Endothelial cell (in vitro differentiated cells): ENCODE measurements at regions not wholly inside any gene's neighbourhood (a gene's known extent, or its start where the extent isn't known, plus 50 kb on each side); places are given as distances from the start of the nearest gene placed in this dataset.

Experiments used
- DNase-seq: peaks from one replicate; pipeline ENCODE4 v3.0.0; 2021; ENCODE audit warnings: low spot score
- H3K27ac Mint-ChIP-seq: one replicate; pipeline ENCODE4 v1.8.0; 2021; ENCODE audit warnings: mixed read lengths, inconsistent platforms; ENCODE audit not compliant: unreplicated experiment
- H3K27me3 Mint-ChIP-seq: one replicate; pipeline ENCODE4 v1.8.0; 2021; ENCODE audit warnings: mild to moderate bottlenecking, moderate library complexity, mixed read lengths, inconsistent platforms; ENCODE audit not compliant: unreplicated experiment
- H3K36me3 Mint-ChIP-seq: one replicate; pipeline ENCODE4 v1.8.0; 2021; ENCODE audit warnings: mild to moderate bottlenecking, low read depth, mixed read lengths, inconsistent platforms; ENCODE audit not compliant: unreplicated experiment
- H3K4me1 Mint-ChIP-seq: one replicate; pipeline ENCODE4 v1.8.0; 2021; ENCODE audit warnings: mild to moderate bottlenecking, mixed read lengths, inconsistent platforms; ENCODE audit not compliant: unreplicated experiment
- H3K4me3 Mint-ChIP-seq: one replicate; pipeline ENCODE4 v1.8.0; 2021; ENCODE audit warnings: mild to moderate bottlenecking, mixed read lengths, inconsistent platforms; ENCODE audit not compliant: unreplicated experiment
- H3K9me3 Mint-ChIP-seq: one replicate; pipeline ENCODE4 v1.8.0; 2021; ENCODE audit warnings: mixed read lengths, inconsistent platforms; ENCODE audit not compliant: unreplicated experiment
- CTCF ChIP-seq: fragments of 200-600 bp; sonication (generic); IDR thresholded peaks from one replicate; pipeline ENCODE4 v1.5.0; 2021; ENCODE audit warnings: antibody characterized with exemption; ENCODE audit not compliant: unreplicated experiment

- H3K4me1 Mint-ChIP-seq: no peaks in the 10 kb centered on the region
- no peak for DNase-seq
- no peak for TF ChIP-seq CTCF
- H3K4me3 Mint-ChIP-seq: no peak overlapping the region
- H3K27ac Mint-ChIP-seq: no peak overlapping the region
- H3K36me3 Mint-ChIP-seq: no peaks in the 10 kb centered on the region
- no peaks in the 10 kb centered on the region for H3K9me3 Mint-ChIP-seq
- peaks cover 7% of the 10 kb centered on the region for H3K27me3 Mint-ChIP-seq
These were observed 325.1 kb downstream of the ALG10 start for GRCh38 chr12:34347367-34347766.

DNA sequence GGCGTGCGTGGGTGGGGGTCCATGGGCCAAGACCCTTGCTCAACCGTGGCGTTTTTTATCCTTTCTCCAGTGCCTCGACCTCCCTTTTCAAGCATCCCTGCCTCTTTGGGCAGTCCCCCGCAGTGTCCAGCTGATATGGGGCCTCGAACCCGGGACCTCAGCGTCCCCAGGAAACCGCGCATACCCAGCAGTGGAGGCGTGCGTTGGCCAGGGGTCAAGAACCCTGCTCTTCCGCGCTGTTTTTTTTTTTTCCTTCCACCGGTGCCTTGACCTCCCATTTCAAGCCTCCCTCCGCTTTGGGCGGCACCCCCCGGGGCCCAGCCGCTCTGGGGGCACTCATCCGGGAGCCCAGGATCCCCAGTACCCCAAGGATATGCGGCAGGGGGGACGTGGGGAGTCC, 325.8 kb downstream of the ALG10 start:
- DNase-seq: no peak
- no peaks in the 10 kb centered on the region for H3K9me3 Mint-ChIP-seq
- no peak overlapping the region for H3K27ac Mint-ChIP-seq
- peaks cover 8% of the 10 kb centered on the region for H3K27me3 Mint-ChIP-seq
- no peak overlapping the region for H3K4me3 Mint-ChIP-seq
- H3K4me1 Mint-ChIP-seq: no peaks in the 10 kb centered on the region
- no peaks in the 10 kb centered on the region for H3K36me3 Mint-ChIP-seq
- no peak for TF ChIP-seq CTCF

- Mint-ChIP-seq H3K27ac (no peak overlapping the region), H3K4me3 (no peak overlapping the region), H3K27me3 (peaks cover 8% of the 10 kb centered on the region), H3K9me3 (no peaks in the 10 kb centered on the region), H3K4me1 (no peaks in the 10 kb centered on the region), H3K36me3 (no peaks in the 10 kb centered on the region)
- TF ChIP-seq CTCF: no peak
- DNase-seq: no peak
These were observed 326.8 kb downstream of the ALG10 start for GRCh38 chr12:34348836-34349672.

DNA sequence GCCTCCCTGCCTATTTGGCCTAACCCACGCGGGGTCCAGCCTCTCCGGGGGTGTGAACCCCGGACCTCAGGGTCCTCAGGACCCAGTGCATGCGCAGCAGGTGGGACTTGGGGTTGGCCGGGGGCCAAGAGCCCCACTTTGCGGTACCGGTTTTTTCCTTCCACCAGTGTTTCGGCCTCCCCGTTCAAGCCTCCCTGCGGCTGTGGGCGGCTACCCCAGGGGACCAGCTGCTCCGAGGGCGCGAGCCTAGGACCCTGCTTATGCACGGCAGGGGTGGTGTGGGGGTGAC, 327.3 kb downstream of the ALG10 start:
- Mint-ChIP-seq H3K36me3 (no peaks in the 10 kb centered on the region), H3K27ac (no peak overlapping the region), H3K4me1 (no peaks in the 10 kb centered on the region), H3K27me3 (peaks cover 10% of the 10 kb centered on the region), H3K4me3 (no peak overlapping the region), H3K9me3 (no peaks in the 10 kb centered on the region)
- DNase-seq: no peak
- TF ChIP-seq CTCF: no peak

- H3K27ac Mint-ChIP-seq: no peak overlapping the region
- no peaks in the 10 kb centered on the region for H3K9me3 Mint-ChIP-seq
- DNase-seq: no peak
- no peaks in the 10 kb centered on the region for H3K36me3 Mint-ChIP-seq
- no peaks in the 10 kb centered on the region for H3K4me1 Mint-ChIP-seq
- peaks cover 12% of the 10 kb centered on the region for H3K27me3 Mint-ChIP-seq
- TF ChIP-seq CTCF: no peak
- H3K4me3 Mint-ChIP-seq: no peak overlapping the region
These were observed 328.1 kb downstream of the ALG10 start for GRCh38 chr12:34350092-34351041.
